ENCODE measurements at regions not wholly inside any gene's neighbourhood (a gene's known extent, or its start where the extent isn't known, plus 50 kb on each side); places are given as distances from the start of the nearest gene placed in this dataset.

DNA sequence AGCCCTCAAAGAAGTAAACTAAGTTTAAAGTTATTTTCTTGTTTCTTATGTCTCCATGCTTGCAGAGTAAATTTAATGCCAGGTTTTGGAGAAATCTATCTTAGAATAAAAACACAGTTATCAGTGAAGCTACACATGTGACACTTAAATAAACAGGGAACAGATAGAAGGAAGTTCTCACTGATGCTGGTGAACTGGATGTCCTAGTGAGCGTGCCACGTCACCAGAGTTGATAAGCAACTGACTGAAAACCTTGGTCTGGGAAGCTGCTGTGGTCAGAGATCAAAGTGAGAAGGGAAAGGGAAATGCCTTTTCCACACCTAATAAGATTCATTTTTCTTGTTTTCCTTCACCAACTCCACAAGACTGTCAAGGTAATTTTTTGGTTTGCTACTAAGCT is 74.8 kb upstream of the PCED1B start:
- intact Hi-C loops (cut with micrococcal nuclease), result no loop called here
- Mint-ChIP-seq H3K9me3 (ENCODE audit: unreplicated experiment) (no peaks in the 10 kb centered on the region), H3K27me3 (ENCODE audit: insufficient read depth, unreplicated experiment) (no peaks in the 10 kb centered on the region), H3K36me3 (ENCODE audit: insufficient read depth, unreplicated experiment) (no peaks in the 10 kb centered on the region), H3K27ac (ENCODE audit: low read depth, unreplicated experiment) (no peak overlapping the region), H3K4me1 (ENCODE audit: insufficient read depth, unreplicated experiment) (no peaks in the 10 kb centered on the region), H3K4me3 (ENCODE audit: unreplicated experiment) (no peak overlapping the region)
- ChIA-PET POLR2A (interaction anchor here (0.6 to 0.7 kb wide), 2 partner anchors 63 to 244 kb away, joined by 3 read pairs; no protein-coding TSS in a partner anchor), CTCF (interaction anchor here (0.6 to 1.8 kb wide), 2 partner anchors 493 to 880 kb away, joined by 3 to 5 read pairs; no protein-coding TSS in a partner anchor)
- TF ChIP-seq, protein P1, sequence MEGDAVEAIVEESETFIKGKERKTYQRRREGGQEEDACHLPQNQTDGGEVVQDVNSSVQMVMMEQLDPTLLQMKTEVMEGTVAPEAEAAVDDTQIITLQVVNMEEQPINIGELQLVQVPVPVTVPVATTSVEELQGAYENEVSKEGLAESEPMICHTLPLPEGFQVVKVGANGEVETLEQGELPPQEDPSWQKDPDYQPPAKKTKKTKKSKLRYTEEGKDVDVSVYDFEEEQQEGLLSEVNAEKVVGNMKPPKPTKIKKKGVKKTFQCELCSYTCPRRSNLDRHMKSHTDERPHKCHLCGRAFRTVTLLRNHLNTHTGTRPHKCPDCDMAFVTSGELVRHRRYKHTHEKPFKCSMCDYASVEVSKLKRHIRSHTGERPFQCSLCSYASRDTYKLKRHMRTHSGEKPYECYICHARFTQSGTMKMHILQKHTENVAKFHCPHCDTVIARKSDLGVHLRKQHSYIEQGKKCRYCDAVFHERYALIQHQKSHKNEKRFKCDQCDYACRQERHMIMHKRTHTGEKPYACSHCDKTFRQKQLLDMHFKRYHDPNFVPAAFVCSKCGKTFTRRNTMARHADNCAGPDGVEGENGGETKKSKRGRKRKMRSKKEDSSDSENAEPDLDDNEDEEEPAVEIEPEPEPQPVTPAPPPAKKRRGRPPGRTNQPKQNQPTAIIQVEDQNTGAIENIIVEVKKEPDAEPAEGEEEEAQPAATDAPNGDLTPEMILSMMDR (IDR thresholded peaks at IDR 0.05; ENCODE audit: unreplicated experiment), result no peak
- no peak for DNase-seq (ENCODE audit: unreplicated experiment)
- no TSS peak for BruUV-seq (replicated peaks)

DNA sequence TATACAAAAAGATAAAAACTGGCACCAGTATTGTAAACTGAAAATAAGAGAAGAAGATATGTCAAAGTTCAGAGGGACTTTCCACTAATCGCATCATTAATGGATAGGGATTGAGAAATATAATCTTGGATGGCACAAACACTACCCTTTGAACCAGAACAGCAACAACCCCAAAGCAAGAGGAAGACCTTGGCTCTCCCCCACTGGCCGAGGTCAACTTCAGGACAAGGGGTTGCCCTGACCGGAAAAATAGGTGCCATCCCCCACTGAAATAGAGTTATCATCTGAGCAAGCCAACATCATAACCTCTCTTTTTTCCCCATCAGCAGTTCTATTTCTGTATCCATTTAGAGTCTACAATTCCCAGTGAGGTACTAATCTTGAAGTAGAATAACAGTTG is 72.4 kb upstream of the PCED1B start:
- ChIA-PET CTCF (interaction anchor here (0.6 kb wide), 1 partner anchor 13 kb away, joined by 3 read pairs; no protein-coding TSS in a partner anchor), POLR2A (no interaction called here)
- no peak for DNase-seq (ENCODE audit: unreplicated experiment)
- no TSS peak for BruUV-seq (replicated peaks)
- no peaks in the 10 kb centered on the region for H3K9me3 Mint-ChIP-seq (ENCODE audit: unreplicated experiment)
- no peaks in the 10 kb centered on the region for H3K27me3 Mint-ChIP-seq (ENCODE audit: insufficient read depth, unreplicated experiment)
- no peaks in the 10 kb centered on the region for H3K4me1 Mint-ChIP-seq (ENCODE audit: insufficient read depth, unreplicated experiment)
- H3K27ac Mint-ChIP-seq (ENCODE audit: low read depth, unreplicated experiment), result no peak overlapping the region
- H3K4me3 Mint-ChIP-seq (ENCODE audit: unreplicated experiment), result no peak overlapping the region
- TF ChIP-seq, protein P1 (IDR thresholded peaks at IDR 0.05; ENCODE audit: unreplicated experiment), result no peak
- no peaks in the 10 kb centered on the region for H3K36me3 Mint-ChIP-seq (ENCODE audit: insufficient read depth, unreplicated experiment)
- intact Hi-C loops (cut with micrococcal nuclease), result no loop called here

DNA sequence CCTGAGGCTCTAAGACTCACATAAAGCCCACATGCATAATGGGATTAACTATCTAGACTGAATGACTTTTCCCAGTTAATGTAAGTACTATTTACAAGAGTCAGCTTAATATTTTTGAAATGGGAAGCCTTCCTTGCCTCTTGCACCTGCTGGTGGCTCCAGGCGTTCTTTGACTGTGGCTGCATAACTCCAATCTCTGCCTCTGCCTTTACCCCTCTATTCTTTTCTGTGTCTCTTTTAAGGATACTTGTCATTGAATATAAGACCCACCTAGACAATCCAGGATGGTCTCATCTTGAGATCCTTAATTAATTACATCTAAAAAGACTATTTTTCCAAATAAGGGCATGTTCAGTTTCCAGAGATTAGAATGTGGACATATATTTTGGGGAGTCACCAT is 66.9 kb upstream of the PCED1B start:
- BruUV-seq (replicated peaks), result no TSS peak
- POLR2A ChIA-PET, result no interaction called here
- CTCF ChIA-PET, result interaction anchor here (1.8 kb wide), 1 partner anchor 9 kb away, joined by 8 read pairs; no protein-coding TSS in a partner anchor
- no peak overlapping the region for H3K27ac Mint-ChIP-seq (ENCODE audit: low read depth, unreplicated experiment)
- no peak for DNase-seq (ENCODE audit: unreplicated experiment)
- intact Hi-C loops (cut with micrococcal nuclease), result loop anchor here (10.0 kb wide), 1 partner anchor 888 kb away; no protein-coding TSS in a partner anchor
- H3K4me3 Mint-ChIP-seq (ENCODE audit: unreplicated experiment), result no peak overlapping the region
- peaks cover 12% of the 10 kb centered on the region for H3K4me1 Mint-ChIP-seq (ENCODE audit: insufficient read depth, unreplicated experiment)
- H3K9me3 Mint-ChIP-seq (ENCODE audit: unreplicated experiment), result no peaks in the 10 kb centered on the region
- H3K27me3 Mint-ChIP-seq (ENCODE audit: insufficient read depth, unreplicated experiment), result no peaks in the 10 kb centered on the region
- H3K36me3 Mint-ChIP-seq (ENCODE audit: insufficient read depth, unreplicated experiment), result no peaks in the 10 kb centered on the region
- TF ChIP-seq, protein P1 (IDR thresholded peaks at IDR 0.05; ENCODE audit: unreplicated experiment), result no peak

DNA sequence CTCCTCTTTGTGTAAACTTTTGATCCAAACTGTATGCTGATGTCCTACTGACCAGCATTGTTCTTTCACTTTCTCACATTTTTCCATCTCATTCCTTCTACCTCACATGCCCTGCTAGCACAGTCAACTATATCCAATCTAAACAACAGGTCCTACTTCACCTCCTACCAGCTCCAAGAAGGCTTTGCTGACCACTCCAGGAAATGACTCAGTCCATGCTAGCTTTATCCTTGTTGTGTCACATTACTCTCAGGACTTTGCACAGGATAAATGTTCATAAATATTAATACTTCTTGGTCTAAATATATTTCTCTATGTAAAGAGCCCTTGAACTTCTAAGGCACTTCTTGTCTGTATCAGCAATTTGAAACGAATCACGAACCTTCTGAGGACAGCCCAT is 64.9 kb upstream of the PCED1B start:
- intact Hi-C loops (cut with micrococcal nuclease), result loop anchor here (10.0 kb wide), 1 partner anchor 890 kb away; no protein-coding TSS in a partner anchor

More for the DNA sequence above, 64.9 kb upstream of the PCED1B start:
- peaks cover 21% of the 10 kb centered on the region for H3K4me1 Mint-ChIP-seq (ENCODE audit: insufficient read depth, unreplicated experiment)
- H3K9me3 Mint-ChIP-seq (ENCODE audit: unreplicated experiment), result no peaks in the 10 kb centered on the region
- BruUV-seq (replicated peaks), result no TSS peak
- ChIA-PET CTCF (interaction anchor here (0.5 to 1.5 kb wide), 2 partner anchors 18 to 659 kb away, joined by 3 to 6 read pairs; no protein-coding TSS in a partner anchor), POLR2A (interaction anchor here (0.6 kb wide), 1 partner anchor 825 kb away, joined by 3 read pairs; no protein-coding TSS in a partner anchor)
- TF ChIP-seq, protein P1 (IDR thresholded peaks at IDR 0.05; ENCODE audit: unreplicated experiment), result no peak
- no peaks in the 10 kb centered on the region for H3K27me3 Mint-ChIP-seq (ENCODE audit: insufficient read depth, unreplicated experiment)
- peak; percentile 63 for DNase-seq (ENCODE audit: unreplicated experiment)
- peak overlapping the region; percentile 4 for H3K27ac Mint-ChIP-seq (ENCODE audit: low read depth, unreplicated experiment)
- no peak overlapping the region for H3K4me3 Mint-ChIP-seq (ENCODE audit: unreplicated experiment)
- no peaks in the 10 kb centered on the region for H3K36me3 Mint-ChIP-seq (ENCODE audit: insufficient read depth, unreplicated experiment)

All from MCF 10A (cell line).